Activated CD4-positive, alpha-beta T cell treated with anti-CD3 and anti-CD28 coated beads, Interleukin-2, amount 10 ng/mL, durations not matched to agents 7 days and 5 days (primary cell): ENCODE measurements at regions not wholly inside any gene's neighbourhood (a gene's known extent, or its start where the extent isn't known, plus 50 kb on each side); places are given as distances from the start of the nearest gene placed in this dataset.

Experiments
- CTCF ChIA-PET: fragments of 350-600 bp; sonication (Branson Sonifier 250); formaldehyde crosslinking; loops from one replicate; lab custom pipeline; 2021; ENCODE audit warnings: antibody characterized with exemption; lab: Charles Lee
- POLR2A ChIA-PET: fragments of 350-600 bp; sonication (Branson Sonifier 250); formaldehyde crosslinking; loops from one replicate; lab custom pipeline; 2021; ENCODE audit warnings: antibody characterized with exemption; lab: Charles Lee
- DNase-seq: peaks from one replicate; pipeline ENCODE4 v3.0.0-alpha.2; 2020
- H3K27ac Mint-ChIP-seq: one replicate; pipeline ENCODE4 v1.8.0; 2021; ENCODE audit warnings: mild to moderate bottlenecking, moderate library complexity, mixed read lengths
- H3K27me3 Mint-ChIP-seq: one replicate; pipeline ENCODE4 v1.8.0; 2021; ENCODE audit warnings: mixed read lengths
- H3K36me3 Mint-ChIP-seq: one replicate; pipeline ENCODE4 v1.8.0; 2021; ENCODE audit warnings: low read depth, mixed read lengths
- H3K4me1 Mint-ChIP-seq: one replicate; pipeline ENCODE4 v1.8.0; 2021; ENCODE audit warnings: mixed read lengths
- H3K4me3 Mint-ChIP-seq: one replicate; pipeline ENCODE4 v1.8.0; 2021; ENCODE audit warnings: mild to moderate bottlenecking, moderate library complexity, mixed read lengths
- H3K9me3 Mint-ChIP-seq: one replicate; pipeline ENCODE4 v1.8.0; 2021; ENCODE audit warnings: mixed read lengths

DNA sequence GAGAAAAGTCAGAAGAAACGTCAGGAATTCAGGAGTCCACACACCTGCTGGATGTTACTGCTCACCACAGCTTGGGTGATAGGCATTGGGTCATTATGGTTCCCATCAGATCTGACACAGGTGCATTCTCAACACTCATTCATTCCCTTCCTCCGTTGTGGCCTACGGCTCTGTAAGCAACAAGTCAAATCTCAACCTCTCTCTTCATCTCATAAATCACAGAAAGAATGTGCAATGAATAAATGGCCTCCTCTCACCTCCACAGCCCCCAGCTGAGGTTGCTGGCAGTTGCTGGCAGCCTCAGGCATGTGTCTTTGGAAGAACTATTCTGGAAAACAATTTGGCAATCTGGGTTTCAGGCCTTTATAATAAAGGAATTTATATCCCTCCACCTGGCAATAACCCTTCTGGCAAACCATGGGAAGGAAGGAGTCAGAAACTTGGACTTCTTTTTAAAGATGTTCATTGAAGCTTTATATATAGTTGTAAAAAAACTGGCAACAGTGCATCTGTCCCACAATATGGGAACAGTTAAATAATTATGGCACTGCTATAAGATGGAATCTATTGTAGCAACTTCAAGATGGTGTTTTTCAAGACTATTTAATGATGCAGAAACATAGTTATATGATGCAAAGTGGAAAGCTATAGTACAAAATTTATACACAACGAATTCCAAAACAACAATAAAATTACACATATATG is 175.4 kb downstream of the ANAPC1 start:
- Mint-ChIP-seq H3K4me1 (peaks cover 29% of the 10 kb centered on the region), H3K4me3 (no peak overlapping the region), H3K9me3 (peaks cover 6% of the 10 kb centered on the region), H3K27me3 (peaks cover 12% of the 10 kb centered on the region), H3K27ac (no peak overlapping the region), H3K36me3 (peaks cover 2% of the 10 kb centered on the region)
- DNase-seq, result no peak
- CTCF ChIA-PET, result interaction anchor here (0.7 to 1.2 kb wide), 2 partner anchors 8 to 1550 kb away, joined by 3 to 5 read pairs; no protein-coding TSS in a partner anchor
- POLR2A ChIA-PET, result no interaction called here

DNA sequence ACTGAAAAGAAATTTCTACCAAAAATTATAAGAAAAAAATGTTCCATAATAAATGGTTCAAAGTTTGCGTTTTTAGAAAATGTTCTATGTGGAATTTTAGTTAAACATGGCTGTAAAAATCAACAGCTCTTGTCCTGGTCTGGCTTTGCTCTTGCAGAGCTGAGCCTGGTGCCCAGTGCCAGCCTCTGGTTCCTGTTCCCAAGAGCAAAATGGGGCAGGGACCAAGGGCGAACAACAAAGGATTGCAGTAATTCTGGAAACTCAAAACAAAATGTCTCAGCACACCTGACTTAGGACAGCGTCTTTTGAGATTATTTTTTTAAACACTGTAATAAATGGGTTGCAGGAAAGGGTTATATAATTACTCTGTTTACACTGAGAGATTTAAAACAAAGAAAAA is 174.7 kb downstream of the ANAPC1 start:
- ChIA-PET POLR2A (interaction anchor here (0.6 kb wide), 1 partner anchor 463 kb away, joined by 4 read pairs; no protein-coding TSS in a partner anchor), CTCF (interaction anchor here (1.4 kb wide), 1 partner anchor 9 kb away, joined by 3 read pairs; no protein-coding TSS in a partner anchor)
- peaks cover 12% of the 10 kb centered on the region for H3K27me3 Mint-ChIP-seq
- peaks cover 2% of the 10 kb centered on the region for H3K36me3 Mint-ChIP-seq
- H3K27ac Mint-ChIP-seq, result no peak overlapping the region
- H3K9me3 Mint-ChIP-seq, result peaks cover 6% of the 10 kb centered on the region
- no peak overlapping the region for H3K4me3 Mint-ChIP-seq
- H3K4me1 Mint-ChIP-seq, result peaks cover 22% of the 10 kb centered on the region
- DNase-seq, result no peak

DNA sequence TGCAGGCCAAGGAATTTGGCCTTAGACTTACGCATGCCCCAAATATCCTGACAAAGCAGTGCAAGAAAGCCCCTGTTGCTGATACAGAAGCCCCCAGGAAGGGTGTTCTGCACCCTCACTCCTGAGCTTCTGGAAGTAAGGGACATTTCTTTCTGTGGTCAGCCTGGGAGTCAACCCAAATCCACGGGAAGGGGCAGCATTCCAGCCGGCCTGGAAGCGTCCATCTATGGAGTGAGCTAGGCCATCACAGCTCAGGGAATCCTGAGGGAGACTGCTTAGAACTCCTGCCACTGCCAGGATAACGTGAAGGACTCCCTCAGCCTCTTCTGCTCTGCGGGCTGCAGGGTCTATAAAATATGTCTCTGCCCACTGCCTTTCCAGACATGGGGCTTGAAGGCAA is 173.9 kb downstream of the ANAPC1 start:
- no peak overlapping the region for H3K27ac Mint-ChIP-seq
- ChIA-PET POLR2A (no interaction called here), CTCF (interaction anchor here (1.1 to 1.4 kb wide), 2 partner anchors 9 to 12 kb away, joined by 3 read pairs; no protein-coding TSS in a partner anchor)
- peaks cover 6% of the 10 kb centered on the region for H3K9me3 Mint-ChIP-seq
- H3K4me1 Mint-ChIP-seq, result peaks cover 19% of the 10 kb centered on the region
- DNase-seq, result no peak
- H3K4me3 Mint-ChIP-seq, result no peak overlapping the region
- peaks cover 12% of the 10 kb centered on the region for H3K27me3 Mint-ChIP-seq
- H3K36me3 Mint-ChIP-seq, result peaks cover 2% of the 10 kb centered on the region

DNA sequence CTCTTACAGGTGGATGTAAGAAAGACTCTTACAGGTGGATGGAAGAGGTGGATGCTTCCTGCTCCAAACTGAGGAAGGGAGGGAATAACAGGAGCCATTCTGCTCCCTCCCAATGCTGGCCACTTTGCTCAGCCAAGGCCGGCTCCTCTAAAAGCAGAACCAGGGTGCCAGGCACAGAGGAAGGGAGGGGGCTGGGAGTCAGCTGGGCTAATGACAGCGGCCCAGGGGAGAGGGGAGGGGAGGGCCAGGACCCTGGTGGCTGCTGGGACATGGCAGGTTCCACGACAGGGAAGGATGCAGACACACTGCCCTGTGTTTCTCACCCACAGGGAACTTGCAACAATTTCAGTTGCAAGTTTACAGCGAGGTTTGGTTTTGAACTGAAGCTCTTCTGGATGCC is 173.4 kb downstream of the ANAPC1 start:
- Mint-ChIP-seq H3K4me3 (no peak overlapping the region), H3K36me3 (peaks cover 2% of the 10 kb centered on the region), H3K27me3 (peaks cover 12% of the 10 kb centered on the region), H3K4me1 (peaks cover 14% of the 10 kb centered on the region), H3K27ac (no peak overlapping the region), H3K9me3 (peaks cover 6% of the 10 kb centered on the region)
- CTCF ChIA-PET, result interaction anchor here (1.1 to 1.4 kb wide), 2 partner anchors 10 to 13 kb away, joined by 3 read pairs; no protein-coding TSS in a partner anchor
- DNase-seq, result no peak
- POLR2A ChIA-PET, result no interaction called here

DNA sequence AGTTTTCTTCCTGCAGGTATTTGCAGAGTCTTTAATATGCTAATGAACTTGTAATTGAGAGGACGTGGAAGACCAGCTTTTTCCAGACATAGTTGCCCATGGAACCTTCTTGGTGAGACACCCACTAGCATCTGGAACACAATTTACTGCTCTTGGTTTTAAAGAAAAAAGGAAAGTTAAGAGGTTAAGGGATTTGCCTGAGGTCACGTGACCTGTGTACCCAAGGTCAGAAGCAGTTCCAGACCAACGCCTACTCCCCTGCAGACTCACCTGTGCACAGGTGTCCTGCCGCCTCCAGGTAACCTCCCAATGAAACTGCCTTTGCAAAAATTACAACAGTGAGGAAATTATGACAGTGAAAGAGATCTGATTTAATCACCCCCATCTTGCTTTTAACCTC is 172.7 kb downstream of the ANAPC1 start:
- no peak overlapping the region for H3K4me3 Mint-ChIP-seq
- ChIA-PET CTCF (no interaction called here), POLR2A (no interaction called here)
- H3K36me3 Mint-ChIP-seq, result peaks cover 2% of the 10 kb centered on the region
- H3K27ac Mint-ChIP-seq, result no peak overlapping the region
- peaks cover 12% of the 10 kb centered on the region for H3K27me3 Mint-ChIP-seq
- peaks cover 6% of the 10 kb centered on the region for H3K9me3 Mint-ChIP-seq
- peaks cover 7% of the 10 kb centered on the region for H3K4me1 Mint-ChIP-seq
- DNase-seq, result no peak

DNA sequence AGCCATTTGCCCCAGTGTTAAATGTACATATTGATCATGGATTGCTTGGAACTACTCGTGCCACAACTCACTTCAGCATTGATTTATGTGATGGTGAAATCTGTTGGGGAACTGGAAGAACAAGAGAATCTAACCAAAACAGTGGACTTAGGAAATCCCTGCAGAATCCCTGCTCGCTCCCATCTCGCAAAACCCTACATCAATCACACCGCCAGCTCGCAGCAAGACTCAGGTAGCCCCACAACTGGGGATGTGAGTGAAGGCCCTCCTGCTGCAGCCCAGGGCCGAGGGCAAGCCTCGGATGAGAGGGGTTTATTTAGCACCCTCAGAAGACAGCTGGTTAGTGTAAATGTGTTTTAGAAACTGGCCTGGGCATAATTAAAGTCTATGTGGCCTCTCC is 171.6 kb downstream of the ANAPC1 start:
- Mint-ChIP-seq H3K4me1 (peaks cover 3% of the 10 kb centered on the region), H3K27me3 (peaks cover 10% of the 10 kb centered on the region), H3K27ac (no peak overlapping the region), H3K9me3 (peaks cover 6% of the 10 kb centered on the region), H3K4me3 (no peak overlapping the region), H3K36me3 (peaks cover 2% of the 10 kb centered on the region)
- DNase-seq, result no peak
- ChIA-PET POLR2A (interaction anchor here (0.6 kb wide), 1 partner anchor 884 kb away, joined by 3 read pairs; no protein-coding TSS in a partner anchor), CTCF (interaction anchor here (0.6 kb wide), 1 partner anchor 255 kb away, joined by 3 read pairs; no protein-coding TSS in a partner anchor)

DNA sequence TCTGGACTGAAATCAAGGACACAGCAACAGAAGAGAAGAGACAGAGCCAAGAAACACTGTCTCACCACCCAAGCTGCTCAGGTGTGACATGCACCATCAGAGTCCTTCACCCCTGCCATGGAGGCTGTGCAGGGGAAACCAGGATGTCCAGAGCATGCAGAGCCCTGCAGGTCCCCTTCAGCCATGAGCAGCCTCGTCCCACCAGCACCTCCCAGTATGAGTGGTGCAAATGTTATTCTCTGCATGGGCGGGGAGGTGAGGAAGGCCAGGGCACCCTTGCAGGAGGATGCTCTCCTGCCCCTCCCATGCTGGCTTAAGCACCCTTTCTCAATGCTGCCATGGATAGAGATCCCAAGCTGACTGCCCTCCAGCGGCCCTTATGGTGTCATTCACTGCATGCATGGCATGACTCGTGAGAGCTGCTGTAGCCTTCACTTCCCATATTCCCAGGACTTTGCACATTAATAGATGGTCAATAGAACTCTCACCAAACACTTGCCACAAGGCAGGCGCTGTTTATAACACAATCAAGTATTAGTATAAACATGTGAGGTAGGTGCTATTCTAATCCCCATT is 171.0 kb downstream of the ANAPC1 start:
- no peak for DNase-seq
- CTCF ChIA-PET, result interaction anchor here (0.6 kb wide), 1 partner anchor 256 kb away, joined by 3 read pairs; no protein-coding TSS in a partner anchor
- peaks cover 7% of the 10 kb centered on the region for H3K27me3 Mint-ChIP-seq
- POLR2A ChIA-PET, result no interaction called here
- H3K36me3 Mint-ChIP-seq, result peaks cover 2% of the 10 kb centered on the region
- no peak overlapping the region for H3K4me3 Mint-ChIP-seq
- peaks cover 3% of the 10 kb centered on the region for H3K4me1 Mint-ChIP-seq
- peaks cover 6% of the 10 kb centered on the region for H3K9me3 Mint-ChIP-seq
- no peak overlapping the region for H3K27ac Mint-ChIP-seq

DNA sequence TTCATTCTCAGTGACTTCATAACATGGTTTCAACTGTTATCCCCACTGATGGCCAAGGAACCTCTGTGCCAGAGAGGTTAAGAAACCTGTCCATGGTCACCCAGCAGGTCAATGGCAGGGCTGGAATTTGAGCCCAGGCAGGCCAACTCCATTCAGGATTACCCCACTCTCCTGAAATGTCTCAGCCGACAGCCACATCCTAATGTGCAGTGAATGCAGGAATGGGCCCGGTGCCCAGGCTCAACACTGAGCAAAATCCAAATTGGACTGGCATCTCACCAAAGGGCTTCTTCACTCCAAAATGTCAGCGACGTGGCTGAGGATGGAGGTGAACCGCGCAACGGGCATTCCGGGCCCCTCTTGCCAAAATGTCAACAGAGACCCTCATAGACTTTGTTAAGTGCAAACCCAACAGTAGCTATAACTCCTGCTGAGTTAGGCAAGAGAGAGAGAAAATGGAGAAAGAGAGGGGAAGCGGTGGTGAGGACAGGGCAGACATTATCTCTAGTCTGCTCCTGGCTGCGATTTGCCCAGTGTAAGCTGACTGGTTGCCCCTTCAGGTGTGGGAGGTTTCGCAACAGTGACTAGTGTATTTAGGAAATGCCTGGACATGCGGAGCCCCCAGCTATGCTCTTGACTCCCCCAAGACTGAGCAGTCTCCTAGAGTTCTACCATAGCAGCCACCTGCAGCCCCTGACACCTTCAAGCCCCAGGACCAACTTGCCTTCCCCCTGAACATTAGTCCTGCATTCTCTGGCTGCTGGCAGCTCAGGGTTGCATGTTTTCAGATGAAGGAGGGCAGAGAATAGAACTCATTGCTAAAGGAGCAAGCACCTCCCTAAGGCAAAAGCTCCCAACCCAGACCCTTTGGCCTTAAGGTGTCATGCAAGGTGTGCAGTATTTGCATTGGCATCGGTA is 167.7 kb downstream of the ANAPC1 start:
- Mint-ChIP-seq H3K36me3 (peaks cover 2% of the 10 kb centered on the region), H3K4me3 (no peak overlapping the region), H3K27ac (no peak overlapping the region), H3K4me1 (no peaks in the 10 kb centered on the region), H3K9me3 (peaks cover 6% of the 10 kb centered on the region), H3K27me3 (peaks cover 7% of the 10 kb centered on the region)
- POLR2A ChIA-PET, result no interaction called here
- no peak for DNase-seq
- CTCF ChIA-PET, result interaction anchor here (1.4 kb wide), 1 partner anchor 8 kb away, joined by 5 read pairs; no protein-coding TSS in a partner anchor

DNA sequence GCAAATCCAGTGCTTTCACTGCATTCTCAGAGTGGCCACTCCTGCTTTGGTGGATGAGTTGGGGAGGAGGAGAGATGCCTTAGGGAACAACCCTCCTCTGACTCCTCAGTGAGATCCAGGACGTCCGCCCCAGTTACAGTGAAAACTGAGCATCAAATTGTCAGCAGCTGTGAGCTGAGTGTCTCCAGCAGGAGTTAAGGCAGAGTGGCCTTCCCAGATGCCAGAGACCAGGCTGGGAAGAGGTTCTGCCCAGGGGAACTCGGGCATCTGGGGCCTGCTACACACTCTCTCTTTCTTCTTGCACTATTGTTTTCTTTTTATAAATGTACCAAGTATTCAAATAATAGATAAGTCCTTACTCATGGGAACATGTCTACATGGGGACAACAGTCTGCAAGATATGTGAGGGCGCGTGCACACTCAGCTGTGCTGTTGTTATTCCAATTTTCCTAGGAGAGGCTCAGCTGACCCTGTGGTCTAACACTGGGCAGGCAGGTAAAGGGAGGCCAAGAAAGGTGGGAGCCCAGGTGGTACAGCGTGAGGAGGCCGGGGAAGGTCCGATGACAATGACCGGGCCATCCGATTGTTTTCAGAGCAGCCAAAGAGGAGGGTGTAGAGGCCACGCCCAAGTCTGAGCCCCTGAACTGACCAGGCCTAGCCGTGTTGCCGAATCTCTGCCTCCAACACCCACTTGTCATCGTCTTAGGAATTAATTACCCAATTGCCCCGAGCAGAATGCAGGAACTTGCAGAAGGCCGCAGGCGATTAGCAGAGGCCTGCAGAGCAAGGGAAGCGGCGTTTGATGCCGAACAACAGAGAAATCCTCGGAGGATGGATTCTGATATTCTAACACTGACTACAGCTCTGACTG is 166.9 kb downstream of the ANAPC1 start:
- POLR2A ChIA-PET, result no interaction called here
- CTCF ChIA-PET, result interaction anchor here (1.3 to 1.4 kb wide), 2 partner anchors 9 to 11 kb away, joined by 4 to 5 read pairs; no protein-coding TSS in a partner anchor
- no peak overlapping the region for H3K4me3 Mint-ChIP-seq
- H3K27ac Mint-ChIP-seq, result no peak overlapping the region
- H3K9me3 Mint-ChIP-seq, result peaks cover under 1% of the 10 kb centered on the region
- H3K27me3 Mint-ChIP-seq, result peaks cover 3% of the 10 kb centered on the region
- peaks cover under 1% of the 10 kb centered on the region for H3K36me3 Mint-ChIP-seq
- no peak for DNase-seq
- H3K4me1 Mint-ChIP-seq, result no peaks in the 10 kb centered on the region
